HG03095 (cell line): ENCODE measurements at regions not wholly inside any gene's neighbourhood (a gene's known extent, or its start where the extent isn't known, plus 50 kb on each side); places are given as distances from the start of the nearest gene placed in this dataset.

Experiments used
- ATAC-seq: cut with Tn5 transposase; IDR thresholded peaks from one replicate; pipeline ENCODE4 v1.9.1; 2021; ENCODE audit warnings: moderate library complexity; ENCODE audit not compliant: unreplicated experiment

DNA sequence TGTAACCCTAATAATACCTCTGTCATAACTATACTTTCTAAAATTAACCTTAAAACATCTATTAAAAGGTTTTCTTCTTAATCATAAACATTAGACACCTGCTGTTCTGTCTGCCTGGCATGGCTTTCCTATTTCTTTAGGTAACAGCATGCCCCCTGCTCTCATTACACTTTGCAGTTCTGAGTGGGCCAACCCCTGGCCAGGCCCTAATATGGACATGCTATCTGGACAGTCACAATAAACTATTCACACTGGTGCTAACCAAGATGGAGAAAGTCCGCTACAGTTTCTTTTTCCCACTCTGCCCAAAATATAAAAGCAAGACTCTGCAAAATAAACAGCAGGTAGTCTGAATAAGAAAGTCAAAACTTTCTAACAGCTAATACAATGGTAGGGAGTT, 84.0 kb downstream of the ELAPOR2 start:
- ATAC-seq: no peak

DNA sequence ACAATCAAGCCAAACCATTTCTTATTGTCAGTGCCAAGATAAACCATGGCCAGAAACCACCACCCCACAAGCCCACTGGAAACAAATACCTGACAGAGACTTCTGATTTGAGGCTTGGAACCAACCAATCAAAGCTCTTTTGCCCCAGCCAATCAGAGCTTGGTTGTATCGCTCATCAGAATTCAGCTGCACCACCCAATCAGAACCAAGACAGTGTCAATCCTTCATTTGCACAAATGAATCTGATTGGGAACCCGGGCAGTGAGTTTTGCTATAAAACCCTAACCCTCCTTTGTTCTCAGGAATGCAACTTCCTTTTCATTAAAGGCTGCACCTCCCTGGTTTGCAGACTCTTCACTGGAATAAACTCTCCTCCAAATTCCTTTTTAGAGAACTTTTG, 87.4 kb downstream of the ELAPOR2 start:
- ATAC-seq: no peak

DNA sequence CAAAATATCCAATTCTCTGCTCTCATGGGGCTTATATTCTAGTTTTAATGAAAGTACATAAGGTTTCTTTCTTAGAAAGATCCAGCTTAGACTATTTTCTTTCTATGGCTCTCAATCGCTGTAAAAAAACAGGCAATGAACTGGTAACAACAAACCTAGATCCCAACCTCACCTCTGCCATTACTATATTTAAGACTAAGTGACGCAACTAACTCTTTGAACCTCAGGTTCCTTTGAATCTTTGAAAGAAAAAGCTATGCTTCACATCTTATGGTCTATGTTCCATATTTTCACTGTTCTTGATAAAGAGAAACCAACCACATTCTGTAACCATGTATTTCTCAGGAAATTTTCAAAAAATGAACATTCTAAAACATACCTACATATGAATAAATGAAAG, 88.5 kb downstream of the ELAPOR2 start:
- ATAC-seq: no peak

DNA sequence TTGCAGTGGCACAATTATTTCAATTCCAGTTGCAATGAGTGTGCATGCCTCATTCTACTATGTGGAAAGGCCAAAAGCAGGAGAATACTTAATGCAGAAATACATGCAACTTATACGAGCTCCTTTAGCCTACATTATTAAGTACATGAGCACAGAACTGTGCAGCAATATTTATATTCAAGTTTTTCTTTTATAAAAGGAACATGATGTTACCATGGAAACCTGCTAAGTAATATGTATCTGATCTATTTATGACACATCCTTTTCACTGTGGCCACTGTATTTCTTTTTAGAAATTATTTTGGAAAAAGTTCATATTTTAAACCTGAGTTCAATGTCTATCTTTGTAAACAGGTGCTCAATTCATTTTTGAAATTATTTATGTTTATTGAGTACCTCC, 88.9 kb downstream of the ELAPOR2 start:
- ATAC-seq: no peak

DNA sequence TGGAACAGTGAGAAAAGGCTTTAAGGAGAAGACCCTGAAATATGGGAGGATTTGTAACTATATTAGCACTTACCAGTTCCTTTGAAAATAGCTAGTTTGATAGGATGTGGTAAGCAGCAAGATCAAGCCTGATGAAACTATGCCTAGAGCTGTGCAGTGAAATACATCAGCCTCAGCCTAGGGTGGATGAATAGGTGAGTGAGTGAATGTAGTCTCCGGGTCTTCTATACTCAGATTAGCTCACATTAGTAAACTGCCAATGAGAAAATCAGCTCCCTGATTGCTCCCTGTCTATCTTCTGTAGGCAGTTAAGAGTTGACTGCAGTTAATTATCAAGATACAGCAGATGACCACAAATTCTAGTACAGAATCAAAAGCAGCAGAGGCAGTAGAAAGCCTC, 89.6 kb downstream of the ELAPOR2 start:
- ATAC-seq: no peak

DNA sequence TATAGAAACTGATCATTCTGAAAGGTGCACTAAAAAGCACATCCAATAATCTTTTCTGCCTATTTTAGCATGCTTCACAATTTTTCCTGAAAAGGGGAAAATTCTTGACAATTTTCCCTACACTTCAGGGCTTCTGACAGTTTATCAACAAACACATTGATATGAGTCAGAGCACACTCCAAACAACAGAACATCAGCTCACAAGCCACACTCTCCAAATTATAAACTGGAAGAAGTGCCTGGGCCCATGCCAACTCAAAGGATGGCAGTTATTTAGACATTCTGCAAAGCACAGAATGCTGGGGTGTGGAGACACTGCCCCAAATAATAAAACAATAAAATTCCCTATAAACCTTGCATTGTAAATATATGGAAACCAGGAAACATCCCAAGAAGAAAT, 90.8 kb downstream of the ELAPOR2 start:
- ATAC-seq: no peak

DNA sequence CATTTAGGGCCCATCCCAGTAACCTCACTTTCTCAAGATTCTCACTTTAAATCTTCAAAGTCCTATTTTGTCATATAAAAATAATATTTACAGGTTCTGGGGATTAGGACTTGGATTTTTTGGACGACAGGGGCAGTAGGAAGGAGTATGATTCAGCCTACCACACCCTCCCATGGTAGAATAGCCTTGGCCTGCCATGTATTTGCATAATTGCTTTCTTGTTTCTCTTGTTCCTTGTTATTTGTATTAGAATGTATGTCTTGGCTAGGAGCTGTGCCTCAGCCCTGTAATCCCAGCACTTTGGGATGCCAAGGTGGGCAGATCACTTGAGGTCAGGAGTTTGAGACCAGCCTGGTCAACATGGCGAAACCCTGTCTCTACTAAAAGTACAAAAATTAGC, 92.5 kb downstream of the ELAPOR2 start:
- no peak for ATAC-seq

DNA sequence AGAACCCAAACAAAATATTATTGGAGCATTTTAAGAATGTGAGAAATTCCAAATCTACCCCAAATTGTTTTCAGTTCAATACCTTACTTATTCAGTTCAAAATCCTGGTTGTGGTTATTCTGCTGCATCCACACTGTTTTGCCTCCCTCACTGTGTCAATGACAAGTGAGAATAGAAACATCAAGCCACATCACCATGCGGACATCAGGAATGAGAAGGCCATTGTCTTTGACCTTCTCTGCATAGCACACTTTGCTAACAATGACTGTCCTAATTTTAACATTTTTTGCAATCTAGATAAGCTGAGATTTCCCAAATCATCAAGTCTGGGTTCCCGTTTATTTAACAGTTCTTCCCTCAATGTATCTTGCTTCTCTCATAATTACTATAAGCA, 93.7 kb downstream of the ELAPOR2 start:
- ATAC-seq: no peak

DNA sequence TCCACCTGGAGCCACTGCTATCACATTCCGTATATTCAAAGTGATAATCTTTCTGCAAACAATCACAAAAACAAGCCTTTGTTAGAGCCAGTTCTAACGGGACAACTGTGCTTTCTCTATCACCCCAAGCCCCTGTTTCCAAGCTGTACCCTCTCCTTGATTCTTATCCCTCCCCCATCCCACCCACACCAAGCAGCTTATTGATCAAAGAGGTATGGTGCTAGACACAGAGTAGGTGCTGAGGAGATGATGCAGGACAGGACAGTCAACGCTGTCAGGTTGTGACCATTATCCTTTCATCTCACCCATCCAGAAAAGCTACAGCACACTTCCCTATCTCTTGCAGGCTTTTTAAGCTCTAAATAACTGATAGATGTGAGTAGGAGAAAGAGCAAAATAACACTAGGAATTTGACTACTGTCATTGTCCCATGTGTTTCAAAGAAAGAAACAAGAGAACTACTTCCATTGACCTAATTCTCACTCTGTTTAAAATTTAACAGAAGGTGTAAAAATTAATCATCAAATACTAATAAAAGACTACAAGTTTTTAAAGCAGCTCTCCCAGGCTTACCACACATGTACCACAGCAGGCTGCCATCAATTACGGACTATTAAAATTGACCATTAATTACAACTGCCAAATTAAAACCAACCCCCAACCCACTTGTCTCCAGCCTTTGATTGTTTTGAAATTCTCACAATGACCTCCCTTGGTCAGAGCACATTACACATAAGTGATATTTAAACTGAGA, 94.3 kb downstream of the ELAPOR2 start:
- ATAC-seq: no peak

DNA sequence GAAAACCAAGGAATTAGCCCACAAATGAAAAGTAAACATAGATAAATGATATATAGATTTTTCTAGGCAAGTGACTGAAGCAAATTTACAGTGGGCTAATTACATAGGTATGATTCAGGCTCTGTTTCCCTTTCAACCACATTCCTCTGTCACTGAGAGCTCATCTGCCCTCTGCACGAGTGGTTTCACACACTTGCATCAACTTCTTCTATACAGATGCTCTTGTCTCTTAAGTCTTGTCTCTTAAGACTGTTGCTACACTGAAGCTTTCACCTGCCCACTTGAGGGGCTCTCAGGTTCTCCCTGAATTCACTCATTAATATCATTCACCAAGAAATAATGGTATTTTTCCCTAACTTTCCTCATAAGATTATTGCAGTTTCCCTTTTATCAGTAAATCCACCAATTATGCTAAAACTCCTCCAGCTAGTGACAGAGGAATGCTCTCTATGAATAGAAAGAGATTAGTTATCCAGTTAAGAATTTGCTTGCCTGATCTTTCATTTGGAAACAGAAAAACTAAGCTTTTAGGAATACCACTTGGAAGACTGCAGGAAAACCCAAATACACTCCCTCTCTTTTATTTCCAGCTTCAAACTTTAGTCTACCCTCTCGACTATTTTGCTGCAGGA, 95.7 kb downstream of the ELAPOR2 start:
- peak; percentile 96 for ATAC-seq

DNA sequence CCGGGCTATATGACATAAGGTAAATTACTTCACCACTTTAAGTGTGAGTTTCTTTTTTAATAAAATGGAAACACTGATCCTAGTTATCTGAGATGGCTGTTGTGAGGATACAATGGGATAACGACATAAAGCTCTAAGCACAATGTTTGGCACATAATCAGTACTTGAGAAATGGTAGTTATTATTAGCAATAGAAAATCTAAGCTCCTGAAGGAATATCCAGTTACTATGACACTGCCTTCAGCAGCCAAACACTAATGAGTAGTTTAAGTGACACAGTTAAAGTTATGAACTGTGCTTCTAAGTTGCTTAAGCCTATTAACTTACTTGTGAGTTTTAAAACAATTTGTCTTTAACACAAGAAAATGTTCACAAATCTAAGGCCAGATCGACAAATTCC, 96.8 kb downstream of the ELAPOR2 start:
- ATAC-seq: no peak

DNA sequence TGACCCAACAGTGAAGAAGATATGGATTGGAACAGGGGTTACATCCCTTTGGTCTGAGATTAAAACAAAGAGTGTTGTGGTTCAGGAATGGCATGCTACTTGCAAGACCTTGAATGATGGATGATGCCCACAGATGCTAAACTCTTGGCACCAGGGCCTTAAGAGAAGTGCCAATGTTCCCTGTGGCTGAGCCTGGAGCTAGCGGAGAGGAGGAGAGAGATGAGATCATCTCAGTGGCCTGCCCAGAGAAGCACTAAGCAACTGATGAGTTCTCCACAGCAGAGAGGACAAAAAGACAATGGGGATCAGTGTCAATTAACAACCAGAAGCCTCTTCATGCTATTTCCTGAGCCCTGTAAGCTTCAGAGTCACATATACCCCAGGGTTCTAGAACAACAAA, 97.8 kb downstream of the ELAPOR2 start:
- ATAC-seq: no peak

DNA sequence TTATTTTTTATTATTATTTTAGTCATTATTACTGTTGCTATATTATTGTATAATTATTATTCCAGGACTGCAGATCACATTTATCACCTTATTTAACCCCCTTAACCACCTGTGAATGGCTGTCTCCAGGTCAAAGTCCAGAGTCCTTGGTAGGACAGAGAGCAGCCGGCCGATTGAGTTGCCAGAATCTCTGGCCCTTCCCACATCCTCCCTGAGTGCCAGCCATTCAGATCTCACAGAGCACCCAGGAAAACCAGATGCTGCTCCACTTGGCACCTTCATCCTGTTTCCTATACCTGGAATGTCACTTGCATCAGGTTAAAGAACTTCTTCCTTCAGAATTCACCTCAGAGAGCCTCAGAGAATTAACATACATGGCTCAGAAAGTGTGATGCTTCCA, 101.1 kb downstream of the ELAPOR2 start:
- no peak for ATAC-seq

DNA sequence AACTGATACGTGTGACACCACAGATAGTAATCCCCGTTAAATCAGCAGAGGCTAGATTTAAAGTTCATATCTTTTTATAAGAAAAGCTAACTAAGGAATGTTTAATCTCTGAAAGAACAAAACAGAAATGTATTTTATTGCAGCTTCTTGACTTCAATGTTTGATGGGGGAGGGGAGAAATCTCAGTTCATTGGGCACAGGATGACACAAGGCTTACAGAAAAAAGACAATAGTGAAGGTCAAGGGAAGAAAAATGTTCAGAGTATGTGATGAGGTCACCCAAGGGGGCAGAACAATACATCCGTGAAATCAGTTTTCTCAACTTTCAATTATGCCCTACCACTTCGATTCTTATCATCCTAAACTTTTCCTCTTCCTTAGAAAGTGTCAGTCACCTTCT, 102.9 kb downstream of the ELAPOR2 start:
- no peak for ATAC-seq

DNA sequence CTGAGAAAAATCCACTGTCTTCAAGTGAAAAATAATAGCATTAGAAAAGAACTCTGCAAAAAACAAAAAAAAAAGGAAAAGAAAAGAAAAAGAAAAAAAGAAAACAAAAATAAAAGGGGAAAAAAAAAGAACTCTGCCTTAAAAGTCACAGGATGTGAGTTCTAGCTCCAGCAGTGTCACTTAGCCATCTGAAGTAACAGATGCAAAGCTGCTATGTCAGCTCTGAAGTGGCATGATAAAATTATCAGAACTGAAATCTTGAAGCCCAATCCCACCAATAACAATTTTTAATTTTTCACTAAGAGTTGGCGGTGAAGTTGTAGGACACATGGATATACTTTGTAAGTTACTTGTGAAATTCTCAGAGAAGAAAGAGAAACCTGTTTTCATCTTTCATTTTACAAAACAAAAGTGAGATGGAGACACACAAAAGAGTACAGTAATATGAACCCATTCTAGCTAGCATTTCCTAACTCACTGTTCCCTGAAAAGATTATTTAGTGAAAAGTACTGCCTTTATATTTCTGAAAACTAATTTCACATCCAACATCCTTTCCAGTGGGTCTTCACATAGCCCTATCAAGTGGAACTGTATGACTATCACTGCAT, 103.5 kb downstream of the ELAPOR2 start:
- ATAC-seq: no peak

DNA sequence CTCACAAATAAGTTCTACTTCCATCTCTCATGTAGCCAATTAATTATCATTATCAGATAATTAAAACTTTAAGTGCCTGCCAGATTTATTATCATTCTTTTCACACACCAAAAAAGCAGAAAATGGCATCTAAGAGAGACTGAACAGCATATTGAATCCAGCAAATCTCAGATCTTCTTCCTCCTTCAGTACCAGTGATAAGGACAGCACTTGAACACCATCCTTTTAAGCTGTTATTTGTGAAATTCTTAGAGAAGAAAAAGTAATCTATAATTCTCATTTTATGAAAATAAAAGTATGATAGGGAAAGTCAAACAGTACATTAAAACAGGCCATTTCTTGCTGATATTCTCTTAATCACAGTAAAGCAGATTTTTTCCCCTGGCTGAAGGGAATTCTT, 104.5 kb downstream of the ELAPOR2 start:
- no peak for ATAC-seq

DNA sequence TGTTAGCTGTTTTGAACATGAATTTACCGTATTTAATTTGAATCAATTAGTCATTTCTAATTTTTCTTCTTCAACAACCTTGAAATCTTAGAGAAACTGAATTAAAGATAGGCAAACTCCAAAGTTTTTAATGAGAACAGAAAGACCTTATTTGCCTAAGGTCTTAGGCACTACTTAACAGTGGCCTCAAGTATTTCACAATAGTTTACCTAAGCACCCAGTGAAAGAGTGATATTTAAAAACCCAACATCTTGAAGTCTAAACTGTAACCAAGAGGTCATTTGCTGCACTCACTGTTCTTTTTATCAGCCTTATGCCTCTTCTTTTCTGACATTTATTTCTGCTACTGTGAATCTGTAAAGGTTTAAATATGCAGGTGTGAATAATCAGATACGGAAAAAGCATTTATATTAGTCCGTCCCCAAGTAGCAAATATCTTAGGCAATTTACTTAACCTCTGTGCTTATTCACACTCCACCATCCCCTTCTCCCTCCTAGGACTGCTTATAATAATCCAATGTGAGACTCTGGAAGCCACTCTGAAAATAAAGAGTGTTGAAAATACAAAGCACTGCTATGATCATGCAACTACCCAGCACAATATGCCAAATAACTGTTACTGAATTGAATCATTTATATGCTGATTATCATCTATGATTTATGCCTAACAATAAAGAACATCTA, 105.7 kb downstream of the ELAPOR2 start:
- no peak for ATAC-seq

DNA sequence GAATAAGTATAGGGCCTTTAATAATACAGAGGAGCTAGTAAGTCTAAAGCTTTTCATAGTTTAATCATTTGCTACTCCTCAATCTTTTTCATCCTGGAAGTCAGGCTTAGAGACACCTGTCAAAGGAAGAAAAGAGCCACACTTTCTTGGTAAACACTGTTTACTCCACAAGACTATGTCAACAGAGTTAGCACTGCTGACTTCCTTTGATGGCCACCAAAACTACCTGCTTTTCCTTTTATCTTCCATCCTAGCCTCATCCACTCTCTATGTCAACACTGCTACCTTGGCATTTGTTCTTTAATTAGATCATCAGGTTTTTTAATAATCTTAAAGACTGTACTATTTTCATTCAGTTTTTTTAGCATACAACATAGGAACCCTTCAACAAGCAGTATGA, 106.2 kb downstream of the ELAPOR2 start:
- no peak for ATAC-seq

DNA sequence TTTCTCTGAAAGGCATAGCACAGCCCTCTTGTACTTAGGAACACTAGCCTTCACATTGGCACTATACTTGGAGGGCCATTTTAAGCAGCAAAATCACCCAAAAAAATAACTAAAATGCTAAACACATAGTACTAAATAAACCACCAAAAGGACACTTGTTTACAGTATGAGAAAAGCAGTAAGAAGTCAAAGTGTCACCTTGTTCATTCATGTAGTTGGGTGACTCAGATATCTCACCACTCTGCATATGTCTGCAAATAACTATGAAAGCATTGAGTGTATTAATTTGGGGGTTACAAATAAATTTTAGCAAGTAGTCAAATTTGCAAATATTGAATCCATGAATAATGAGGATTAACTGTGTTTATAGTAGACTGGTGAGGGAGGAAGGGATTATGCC, 107.6 kb downstream of the ELAPOR2 start:
- ATAC-seq: no peak

DNA sequence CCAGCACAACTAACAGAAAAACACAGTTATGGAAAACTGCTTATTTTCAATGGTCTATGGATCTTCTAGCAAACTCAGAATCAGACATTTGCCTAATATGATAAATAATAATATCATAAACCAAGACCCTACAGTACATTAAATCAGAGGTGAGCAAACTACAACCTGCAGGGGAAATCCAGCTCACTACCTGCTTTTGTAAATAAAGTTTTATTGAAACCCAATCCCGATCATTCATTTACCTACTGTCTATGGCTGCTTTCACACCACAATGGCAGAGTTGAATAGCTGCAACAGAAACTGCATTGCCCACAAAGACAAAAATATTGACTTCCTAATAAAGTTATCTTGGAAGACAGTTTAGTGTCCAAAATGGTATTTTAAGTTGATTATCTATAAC, 108.5 kb downstream of the ELAPOR2 start:
- ATAC-seq: no peak

DNA sequence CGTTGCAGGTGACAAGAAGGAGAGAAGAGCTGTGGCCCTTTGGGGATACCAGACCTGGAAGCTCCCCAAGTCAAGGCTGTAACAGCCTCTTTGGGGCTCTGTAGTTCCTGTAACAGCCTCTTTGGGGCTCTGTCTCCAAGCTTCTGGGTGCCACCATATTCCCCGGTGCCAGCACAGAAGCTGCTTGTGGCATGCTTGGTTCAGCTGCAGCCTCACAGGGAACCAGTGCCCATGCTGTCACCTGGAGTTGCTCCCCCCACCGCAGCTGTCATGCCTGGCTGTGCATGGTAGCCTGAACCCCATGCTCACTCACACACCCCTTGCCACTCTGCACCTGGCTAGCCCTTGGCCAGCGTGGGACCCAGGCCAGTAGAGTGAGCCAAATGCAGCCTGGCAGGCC, 109.1 kb downstream of the ELAPOR2 start:
- no peak for ATAC-seq

DNA sequence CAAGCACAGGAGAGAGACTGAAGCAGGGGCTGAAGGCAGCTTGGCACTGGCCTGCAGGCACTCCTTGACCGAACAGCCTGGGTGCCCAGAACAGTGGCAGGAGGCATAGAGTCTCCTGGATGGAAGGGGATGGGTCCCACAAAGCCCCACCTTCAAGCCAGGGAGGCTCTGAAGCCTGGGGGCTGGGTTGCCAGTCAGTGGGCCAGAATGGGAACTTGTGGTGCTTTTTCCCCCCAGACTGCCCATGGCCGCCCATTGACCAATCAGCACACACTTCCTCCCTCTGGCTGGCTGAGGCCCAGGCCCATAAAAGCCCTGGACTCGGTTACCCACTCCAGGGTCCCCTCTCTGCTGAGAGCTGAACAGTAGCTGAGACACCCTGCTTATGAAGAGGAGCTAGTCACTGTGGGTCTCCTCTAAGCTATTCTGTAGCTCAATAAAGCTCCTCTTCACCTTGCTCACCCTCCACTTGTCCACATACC, 109.6 kb downstream of the ELAPOR2 start:
- ATAC-seq: no peak
